ENCODE measurements at regions not wholly inside any gene's neighbourhood (a gene's known extent, or its start where the extent isn't known, plus 50 kb on each side); places are given as distances from the start of the nearest gene placed in this dataset.

- no peak overlapping the region for H3K4me3 ChIP-seq (ENCODE audit: low read length)
- no peak for DNase-seq (ENCODE audit: low read depth)
- no peak for TF ChIP-seq CTCF (conservative IDR thresholded peaks at IDR 0.05; ENCODE audit: low read depth, low read length)
Observed at GRCh38 chr9:13629067-13629466, 349.6 kb upstream of the MPDZ start.

GRCh38 chr9:13628526-13628925 lies 349.0 kb upstream of the MPDZ start:
- no peak overlapping the region for H3K4me3 ChIP-seq (ENCODE audit: low read length)
- TF ChIP-seq CTCF (conservative IDR thresholded peaks at IDR 0.05; ENCODE audit: low read depth, low read length): no peak
- DNase-seq (ENCODE audit: low read depth): no peak

GRCh38 chr9:13627502-13627901 lies 348.0 kb upstream of the MPDZ start:
- no peak overlapping the region for H3K4me3 ChIP-seq (ENCODE audit: low read length)
- DNase-seq (ENCODE audit: low read depth): no peak
- no peak for TF ChIP-seq CTCF (conservative IDR thresholded peaks at IDR 0.05; ENCODE audit: low read depth, low read length)

- no peak for DNase-seq (ENCODE audit: low read depth)
- TF ChIP-seq CTCF (conservative IDR thresholded peaks at IDR 0.05; ENCODE audit: low read depth, low read length): no peak
- no peak overlapping the region for H3K4me3 ChIP-seq (ENCODE audit: low read length)
Observed at GRCh38 chr9:13627071-13627470, 347.6 kb upstream of the MPDZ start.

GRCh38 chr9:13626601-13627000 lies 347.1 kb upstream of the MPDZ start:
- no peak for TF ChIP-seq CTCF (conservative IDR thresholded peaks at IDR 0.05; ENCODE audit: low read depth, low read length)
- H3K4me3 ChIP-seq (ENCODE audit: low read length): no peak overlapping the region
- DNase-seq (ENCODE audit: low read depth): no peak

- no peak for DNase-seq (ENCODE audit: low read depth)
- no peak for TF ChIP-seq CTCF (conservative IDR thresholded peaks at IDR 0.05; ENCODE audit: low read depth, low read length)
- H3K4me3 ChIP-seq (ENCODE audit: low read length): no peak overlapping the region
Observed at GRCh38 chr9:13621872-13622564, 342.5 kb upstream of the MPDZ start.

GRCh38 chr9:13616491-13617035 lies 337.1 kb upstream of the MPDZ start:
- H3K4me3 ChIP-seq (ENCODE audit: low read length): no peak overlapping the region
- no peak for TF ChIP-seq CTCF (conservative IDR thresholded peaks at IDR 0.05; ENCODE audit: low read depth, low read length)
- no peak for DNase-seq (ENCODE audit: low read depth)
